ENCODE measurements at regions not wholly inside any gene's neighbourhood (a gene's known extent, or its start where the extent isn't known, plus 50 kb on each side); places are given as distances from the start of the nearest gene placed in this dataset.
"Not testable (repeated sequence)": the region's sequence is repeated elsewhere in the genome, so short reads cannot be mapped to it uniquely, and the experiment has no call there.

- peak; percentile 41 for DNase-seq (ENCODE audit: low read depth)
- H3K4me3 ChIP-seq (ENCODE audit: low read depth, low read length), result no peak overlapping the region
Observed at GRCh38 chr7:16268821-16269768, 152.2 kb downstream of the CRPPA start.

- H3K4me3 ChIP-seq (ENCODE audit: low read depth, low read length), result no peak overlapping the region
- DNase-seq (ENCODE audit: low read depth), result no peak
Observed at GRCh38 chr7:16267953-16268820, 153.2 kb downstream of the CRPPA start.

- DNase-seq (ENCODE audit: low read depth), result no peak
- H3K4me3 ChIP-seq (ENCODE audit: low read depth, low read length), result no peak overlapping the region
Observed at GRCh38 chr7:16266877-16267276, 154.5 kb downstream of the CRPPA start.

GRCh38 chr7:16266470-16266869 is 154.9 kb downstream of the CRPPA start:
- not testable (repeated sequence) for DNase-seq (ENCODE audit: low read depth)

GRCh38 chr7:16265863-16266458 is 155.4 kb downstream of the CRPPA start:
- no peak overlapping the region for H3K4me3 ChIP-seq (ENCODE audit: low read depth, low read length)
- no peak for DNase-seq (ENCODE audit: low read depth)

More at GRCh38 chr7:16266470-16266869, 154.9 kb downstream of the CRPPA start:
- not testable (repeated sequence) for H3K4me3 ChIP-seq (ENCODE audit: low read depth, low read length)

GRCh38 chr7:16264823-16265804 is 156.2 kb downstream of the CRPPA start:
- DNase-seq (ENCODE audit: low read depth), result no peak
- H3K4me3 ChIP-seq (ENCODE audit: low read depth, low read length), result no peak overlapping the region

GRCh38 chr7:16264036-16264819 is 157.1 kb downstream of the CRPPA start:
- no peak overlapping the region for H3K4me3 ChIP-seq (ENCODE audit: low read depth, low read length)
- DNase-seq (ENCODE audit: low read depth), result no peak

GRCh38 chr7:16263377-16263776 is 158.0 kb downstream of the CRPPA start:
- H3K4me3 ChIP-seq (ENCODE audit: low read depth, low read length); DNase-seq (ENCODE audit: low read depth): not testable (repeated sequence)

GRCh38 chr7:16261654-16262053 is 159.7 kb downstream of the CRPPA start:
- no peak for DNase-seq (ENCODE audit: low read depth)
- no peak overlapping the region for H3K4me3 ChIP-seq (ENCODE audit: low read depth, low read length)

- no peak overlapping the region for H3K4me3 ChIP-seq (ENCODE audit: low read depth, low read length)
- no peak for DNase-seq (ENCODE audit: low read depth)
Observed at GRCh38 chr7:16261100-16261499, 160.2 kb downstream of the CRPPA start.

- H3K4me3 ChIP-seq (ENCODE audit: low read depth, low read length), result no peak overlapping the region
- DNase-seq (ENCODE audit: low read depth), result no peak
Observed at GRCh38 chr7:16260236-16260728, 161.1 kb downstream of the CRPPA start.

GRCh38 chr7:16256419-16256818 is 164.9 kb downstream of the CRPPA start:
- not testable (repeated sequence) for H3K4me3 ChIP-seq (ENCODE audit: low read depth, low read length)

GRCh38 chr7:16255952-16256351 is 165.4 kb downstream of the CRPPA start:
- not testable (repeated sequence) for H3K4me3 ChIP-seq (ENCODE audit: low read depth, low read length); DNase-seq (ENCODE audit: low read depth)

More at GRCh38 chr7:16256419-16256818, 164.9 kb downstream of the CRPPA start:
- not testable (repeated sequence) for DNase-seq (ENCODE audit: low read depth)

GRCh38 chr7:16250655-16251054 is 170.7 kb downstream of the CRPPA start:
- not testable (repeated sequence) for DNase-seq (ENCODE audit: low read depth); H3K4me3 ChIP-seq (ENCODE audit: low read depth, low read length)

GRCh38 chr7:16249204-16249603 is 172.1 kb downstream of the CRPPA start:
- DNase-seq (ENCODE audit: low read depth); H3K4me3 ChIP-seq (ENCODE audit: low read depth, low read length): not testable (repeated sequence)

- not testable (repeated sequence) for H3K4me3 ChIP-seq (ENCODE audit: low read depth, low read length); DNase-seq (ENCODE audit: low read depth)
Observed at GRCh38 chr7:16248556-16248955, 172.8 kb downstream of the CRPPA start.

- DNase-seq (ENCODE audit: low read depth), result no peak
- H3K4me3 ChIP-seq (ENCODE audit: low read depth, low read length), result no peak overlapping the region
Observed at GRCh38 chr7:16244469-16244868, 176.9 kb downstream of the CRPPA start.

- DNase-seq (ENCODE audit: low read depth), result no peak
- no peak overlapping the region for H3K4me3 ChIP-seq (ENCODE audit: low read depth, low read length)
Observed at GRCh38 chr7:16242920-16243319, 178.4 kb downstream of the CRPPA start.

All from skeletal muscle cell (primary cell).